ENCODE measurements at regions not wholly inside any gene's neighbourhood (a gene's known extent, or its start where the extent isn't known, plus 50 kb on each side); places are given as distances from the start of the nearest gene placed in this dataset.

DNA sequence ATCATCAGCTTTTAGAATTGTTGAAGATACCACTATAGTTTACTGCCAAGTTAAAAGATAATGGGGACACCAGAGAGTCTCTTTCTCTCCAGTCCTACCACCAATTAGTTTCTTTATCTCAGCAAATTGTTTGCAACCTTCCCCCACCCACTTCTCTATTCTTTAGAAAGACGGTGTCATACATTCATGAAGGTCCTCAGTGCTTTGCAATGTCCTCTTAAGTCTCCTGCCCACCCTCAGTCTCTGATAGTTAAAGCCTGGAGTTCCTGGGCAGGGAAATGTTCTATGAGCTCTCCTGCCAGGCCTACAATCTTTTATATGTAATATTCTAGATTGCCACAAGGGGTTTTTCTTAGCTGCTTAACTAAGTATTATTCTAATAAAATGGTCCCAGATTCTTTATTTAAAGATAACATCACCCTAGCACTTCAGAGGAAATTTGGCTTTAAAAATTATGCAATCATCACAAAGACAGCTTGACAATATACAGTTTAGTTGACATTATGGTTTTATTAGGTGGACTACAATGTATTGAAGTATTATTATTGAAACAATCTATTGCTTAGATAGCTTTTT, 509.2 kb downstream of the CSNK1G3 start:
- no peaks in the 10 kb centered on the region for H4K20me1 ChIP-seq (replicated peaks; ENCODE audit: control insufficient read depth, insufficient read depth, low read length)
- no peaks in the 10 kb centered on the region for H3K9me1 ChIP-seq (ENCODE audit: control insufficient read depth, insufficient read depth, low read length)
- H3K36me3 ChIP-seq (ENCODE audit: control insufficient read depth, insufficient read depth, low read length): no peaks in the 10 kb centered on the region
- H3K4me2 ChIP-seq (ENCODE audit: insufficient read depth, low read length): no peak overlapping the region
- DNase-seq (ENCODE audit: extremely low read depth in 1 of 4, low spot score in 3 of 4) (no peak), ATAC-seq (no peak), FAIRE-seq (no peak)
- no peak overlapping the region for H2AFZ ChIP-seq (ENCODE audit: low read depth, low read length)
- no peaks in the 10 kb centered on the region for H3K79me2 ChIP-seq (ENCODE audit: control insufficient read depth, insufficient read depth, low read length)
- no peak overlapping the region for H3K27ac ChIP-seq (ENCODE audit: extremely low read depth, low read depth, low read length)
- BruUV-seq (replicated peaks): no TSS peak
- POLR2A ChIA-PET: no interaction called here
- no peaks in the 10 kb centered on the region for H3K27me3 ChIP-seq (ENCODE audit: control insufficient read depth in 2 of 2, insufficient read depth in 2 of 2, low read length in 2 of 2)
- H3K4me3 ChIP-seq: no peak overlapping the region
- WGBS (ENCODE audit: insufficient coverage, low coverage, missing lambda C conversion rate): 0% methylated on average over 1 of the region's 1 CpG
- CTCF ChIA-PET (ENCODE audit: low intra/inter-chr PET ratio): no interaction called here
- H3K4me1 ChIP-seq (replicated peaks in 1 of 2; ENCODE audit: control insufficient read depth in 2 of 2, insufficient read depth in 2 of 2, low read length in 2 of 2): no peaks in the 10 kb centered on the region
- intact Hi-C loops (cut with micrococcal nuclease): no loop called here
- no peaks in the 10 kb centered on the region for H3K9me3 ChIP-seq (replicated peaks; ENCODE audit: control insufficient read depth, insufficient read depth, low read depth, low read length)
- H3K9ac ChIP-seq (ENCODE audit: insufficient read depth in 1 of 2, low read depth in 2 of 2, low read length in 2 of 2): no peak overlapping the region
- in situ Hi-C loops (cut with MboI): no loop called here
- TF ChIP-seq POLR2AphosphoS5 (IDR thresholded peaks at IDR 0.05; ENCODE audit: control insufficient read depth, insufficient read depth, low read depth, low read length) (no peak), SMARCE1 (IDR thresholded peaks at IDR 0.05) (no peak), BACH1 (tag; IDR thresholded peaks at IDR 0.05) (no peak), SMAD4 (CRISPR knock-in tag; conservative IDR thresholded peaks at IDR 0.05) (no peak), HNRNPH1 (optimal IDR thresholded peaks at IDR 0.05; ENCODE audit: low read depth, low read length) (no peak), ZNF561 (CRISPR knock-in tag; conservative IDR thresholded peaks at IDR 0.05) (no peak), CCAR2 (IDR thresholded peaks at IDR 0.05; ENCODE audit: low read depth, low read length) (no peak), RBM22 (IDR thresholded peaks at IDR 0.05; ENCODE audit: low read depth, low read length, poor library complexity, severe bottlenecking) (no peak), MTA3 (IDR thresholded peaks at IDR 0.05; ENCODE audit: borderline replicate concordance) (no peak), CHD4 (IDR thresholded peaks at IDR 0.05; ENCODE audit: insufficient read depth, insufficient replicate concordance, low read depth, low read length, poor library complexity, severe bottlenecking) (no peak), ESRRB (CRISPR knock-in tag; IDR thresholded peaks at IDR 0.05; ENCODE audit: borderline replicate concordance) (no peak), SMARCB1 (IDR thresholded peaks at IDR 0.05; ENCODE audit: insufficient read length, low read depth) (no peak)
- TF ChIP-seq, protein P1, sequence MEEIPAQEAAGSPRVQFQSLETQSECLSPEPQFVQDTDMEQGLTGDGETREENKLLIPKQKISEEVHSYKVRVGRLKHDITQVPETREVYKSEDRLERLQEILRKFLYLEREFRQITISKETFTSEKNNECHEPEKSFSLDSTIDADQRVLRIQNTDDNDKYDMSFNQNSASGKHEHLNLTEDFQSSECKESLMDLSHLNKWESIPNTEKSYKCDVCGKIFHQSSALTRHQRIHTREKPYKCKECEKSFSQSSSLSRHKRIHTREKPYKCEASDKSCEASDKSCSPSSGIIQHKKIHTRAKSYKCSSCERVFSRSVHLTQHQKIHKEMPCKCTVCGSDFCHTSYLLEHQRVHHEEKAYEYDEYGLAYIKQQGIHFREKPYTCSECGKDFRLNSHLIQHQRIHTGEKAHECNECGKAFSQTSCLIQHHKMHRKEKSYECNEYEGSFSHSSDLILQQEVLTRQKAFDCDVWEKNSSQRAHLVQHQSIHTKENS (CRISPR knock-in tag; IDR thresholded peaks at IDR 0.05): no peak
- TF ChIP-seq, protein P2, sequence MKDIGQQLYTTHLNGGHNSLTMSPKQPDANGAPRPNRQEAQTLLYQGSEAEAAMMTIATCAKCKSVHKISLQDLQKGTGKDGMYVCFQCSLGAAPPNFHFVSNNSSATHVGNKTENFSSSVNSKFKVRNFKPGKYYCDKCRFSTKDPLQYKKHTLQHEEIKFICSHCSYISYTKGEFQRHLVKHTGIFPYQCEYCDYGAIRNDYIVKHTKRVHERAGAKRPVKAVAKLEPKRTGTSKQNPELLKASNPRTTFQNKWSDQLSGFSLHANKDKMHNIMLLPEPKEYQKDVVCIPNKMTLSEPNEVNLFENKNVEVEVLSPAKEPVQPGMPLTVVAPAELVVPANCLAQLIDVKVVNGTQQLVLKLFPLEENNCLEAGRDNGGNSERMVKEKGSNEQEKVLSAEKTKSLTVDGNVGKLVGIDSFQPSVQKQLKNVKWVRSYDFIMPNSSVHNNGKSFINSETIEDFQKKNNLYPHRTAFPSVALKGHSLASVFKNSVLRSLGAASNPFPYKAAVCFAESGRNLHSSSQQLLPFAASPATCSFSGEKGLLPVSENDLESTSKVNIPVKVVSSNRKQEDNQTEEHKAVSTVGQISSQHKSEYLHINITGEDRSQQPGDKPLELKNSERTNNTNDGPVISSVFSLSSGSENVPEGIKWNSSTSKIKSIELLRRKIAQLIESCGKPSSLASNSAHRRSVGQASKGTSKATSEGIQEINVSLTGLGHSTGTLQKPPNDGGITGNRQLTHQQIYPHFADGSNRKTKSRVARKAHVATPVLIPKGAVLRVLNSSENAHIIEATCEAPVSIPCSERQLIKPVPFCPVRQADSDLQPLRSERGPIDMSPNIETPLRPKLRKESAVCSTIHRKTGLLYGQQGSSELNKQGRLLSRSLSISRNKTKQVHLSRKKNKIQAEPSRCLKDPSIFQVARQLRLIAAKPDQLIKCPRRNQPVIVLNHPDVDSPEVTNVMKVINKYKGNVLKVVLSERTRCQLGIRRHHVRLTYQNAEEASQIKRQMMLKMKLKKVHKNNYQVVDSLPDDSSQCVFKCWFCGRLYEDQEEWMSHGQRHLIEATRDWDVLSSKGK (CRISPR knock-in tag; IDR thresholded peaks at IDR 0.05): no peak
- TF ChIP-seq, protein P3, sequence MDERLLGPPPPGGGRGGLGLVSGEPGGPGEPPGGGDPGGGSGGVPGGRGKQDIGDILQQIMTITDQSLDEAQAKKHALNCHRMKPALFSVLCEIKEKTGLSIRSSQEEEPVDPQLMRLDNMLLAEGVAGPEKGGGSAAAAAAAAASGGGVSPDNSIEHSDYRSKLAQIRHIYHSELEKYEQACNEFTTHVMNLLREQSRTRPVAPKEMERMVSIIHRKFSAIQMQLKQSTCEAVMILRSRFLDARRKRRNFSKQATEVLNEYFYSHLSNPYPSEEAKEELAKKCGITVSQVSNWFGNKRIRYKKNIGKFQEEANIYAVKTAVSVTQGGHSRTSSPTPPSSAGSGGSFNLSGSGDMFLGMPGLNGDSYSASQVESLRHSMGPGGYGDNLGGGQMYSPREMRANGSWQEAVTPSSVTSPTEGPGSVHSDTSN (CRISPR knock-in tag; IDR thresholded peaks at IDR 0.05; ENCODE audit: low read depth): no peak
- TF ChIP-seq, protein P3 (tag; conservative IDR thresholded peaks at IDR 0.05; ENCODE audit: low read depth): no peak

Measured in K562 (cell line).